HCT116 (cell line): ENCODE measurements at regions not wholly inside any gene's neighbourhood (a gene's known extent, or its start where the extent isn't known, plus 50 kb on each side); places are given as distances from the start of the nearest gene placed in this dataset.
"Not testable (repeated sequence)": the region's sequence is repeated elsewhere in the genome, so short reads cannot be mapped to it uniquely, and the experiment has no call there.

Experiments
- CBX3 ChIP-seq: IDR thresholded peaks from 2 replicates; pipeline ENCODE4 v1.6.1; 2012; ENCODE audit warnings: low read depth
- EZH2 ChIP-seq: fragments of 200-600 bp; sonication (generic); IDR thresholded peaks from 2 replicates; pipeline ENCODE4 v1.6.1; 2017; ENCODE audit warnings: antibody characterized with exemption, mixed run types
- EZH2phosphoT487 ChIP-seq: fragments of 200-600 bp; IDR thresholded peaks from 2 replicates; pipeline ENCODE4 v1.6.1; 2018; ENCODE audit warnings: antibody characterized with exemption, borderline replicate concordance
- JUND ChIP-seq: IDR thresholded peaks from 2 replicates; pipeline ENCODE4 v1.6.1; 2012
- MAX ChIP-seq: IDR thresholded peaks from 2 replicates; pipeline ENCODE4 v1.6.1; 2012
- POLR2A ChIP-seq: IDR thresholded peaks from 2 replicates; pipeline ENCODE4 v1.7.0; 2011; ENCODE audit warnings: borderline replicate concordance; ENCODE audit not compliant: insufficient read depth, insufficient read length; ENCODE audit errors: extremely low read depth
- POLR2AphosphoS5 ChIP-seq: IDR thresholded peaks from 2 replicates; pipeline ENCODE4 v1.6.1; 2011; ENCODE audit warnings: mild to moderate bottlenecking, low read depth, low read length, moderate library complexity
- RAD21 ChIP-seq: IDR thresholded peaks from 2 replicates; pipeline ENCODE4 v1.6.1; 2012; ENCODE audit warnings: low read depth, mild to moderate bottlenecking
- SIN3A ChIP-seq: IDR thresholded peaks from 2 replicates; pipeline ENCODE4 v1.6.1; 2012; ENCODE audit warnings: low read depth
- TCF7L2 ChIP-seq: IDR thresholded peaks from 2 replicates; pipeline ENCODE4 v1.7.0; 2011; ENCODE audit warnings: borderline replicate concordance, inconsistent platforms; ENCODE audit not compliant: insufficient read depth, insufficient read length; ENCODE audit errors: extremely low read depth
- ZFX ChIP-seq: fragments of 450-650 bp; IDR thresholded peaks from 2 replicates; pipeline ENCODE4 v1.6.1; 2017
- TF ChIP-seq, protein P1 (sequence below), 3 experiments: fragments of 200-600 bp in 1 of 3; sonication (generic) in 1 of 3; IDR thresholded peaks in 2 of 3; conservative IDR thresholded peaks in 1 of 3; 2 replicates each; pipeline ENCODE4 v1.5.1; 2012 to 2017; ENCODE audit warnings: low read depth in 2 of 3, low read length in 2 of 3, antibody characterized with exemption in 1 of 3, borderline replicate concordance in 1 of 3, control low read depth in 1 of 3, mild to moderate bottlenecking in 1 of 3, mixed read lengths in 1 of 3, mixed run types in 1 of 3, moderate library complexity in 1 of 3; ENCODE audit not compliant: insufficient read depth in 1 of 3
- TF ChIP-seq, protein P2 (sequence below): IDR thresholded peaks from 2 replicates; pipeline ENCODE4 v1.6.1; 2012; ENCODE audit warnings: low read depth

DNA sequence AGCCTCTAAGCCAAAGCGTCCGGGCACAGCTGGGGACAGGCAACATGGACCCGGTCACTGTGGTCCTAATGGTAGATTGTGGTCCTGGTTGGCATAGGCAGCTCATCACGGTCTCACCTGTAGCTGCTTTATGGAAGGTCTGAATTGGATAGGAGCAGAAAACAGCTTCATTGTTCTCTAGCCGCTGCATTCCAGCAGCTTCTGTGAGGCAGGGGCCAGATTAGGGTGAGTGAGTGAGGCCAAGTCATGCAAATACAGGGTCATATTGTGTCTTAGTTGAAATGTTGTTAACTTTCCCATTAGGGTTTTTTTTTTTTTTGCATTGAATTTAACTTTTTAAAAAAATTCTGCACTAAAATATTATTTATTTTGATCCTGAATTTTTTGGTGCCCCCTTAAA lies 105.4 kb upstream of the SULF2 start:
- TF ChIP-seq, protein P1, sequence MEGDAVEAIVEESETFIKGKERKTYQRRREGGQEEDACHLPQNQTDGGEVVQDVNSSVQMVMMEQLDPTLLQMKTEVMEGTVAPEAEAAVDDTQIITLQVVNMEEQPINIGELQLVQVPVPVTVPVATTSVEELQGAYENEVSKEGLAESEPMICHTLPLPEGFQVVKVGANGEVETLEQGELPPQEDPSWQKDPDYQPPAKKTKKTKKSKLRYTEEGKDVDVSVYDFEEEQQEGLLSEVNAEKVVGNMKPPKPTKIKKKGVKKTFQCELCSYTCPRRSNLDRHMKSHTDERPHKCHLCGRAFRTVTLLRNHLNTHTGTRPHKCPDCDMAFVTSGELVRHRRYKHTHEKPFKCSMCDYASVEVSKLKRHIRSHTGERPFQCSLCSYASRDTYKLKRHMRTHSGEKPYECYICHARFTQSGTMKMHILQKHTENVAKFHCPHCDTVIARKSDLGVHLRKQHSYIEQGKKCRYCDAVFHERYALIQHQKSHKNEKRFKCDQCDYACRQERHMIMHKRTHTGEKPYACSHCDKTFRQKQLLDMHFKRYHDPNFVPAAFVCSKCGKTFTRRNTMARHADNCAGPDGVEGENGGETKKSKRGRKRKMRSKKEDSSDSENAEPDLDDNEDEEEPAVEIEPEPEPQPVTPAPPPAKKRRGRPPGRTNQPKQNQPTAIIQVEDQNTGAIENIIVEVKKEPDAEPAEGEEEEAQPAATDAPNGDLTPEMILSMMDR (IDR thresholded peaks at IDR 0.05 in 2 of 3, conservative IDR thresholded peaks at IDR 0.05 in 1 of 3; ENCODE audit: borderline replicate concordance in 1 of 3, insufficient read depth in 1 of 3, low read depth in 2 of 3, low read length in 2 of 3) = not testable (repeated sequence)
- not testable (repeated sequence) for TF ChIP-seq EZH2, JUND, POLR2A, EZH2phosphoT487, CBX3, ZFX, POLR2AphosphoS5, MAX, TCF7L2, SIN3A, RAD21
- TF ChIP-seq, protein P2, sequence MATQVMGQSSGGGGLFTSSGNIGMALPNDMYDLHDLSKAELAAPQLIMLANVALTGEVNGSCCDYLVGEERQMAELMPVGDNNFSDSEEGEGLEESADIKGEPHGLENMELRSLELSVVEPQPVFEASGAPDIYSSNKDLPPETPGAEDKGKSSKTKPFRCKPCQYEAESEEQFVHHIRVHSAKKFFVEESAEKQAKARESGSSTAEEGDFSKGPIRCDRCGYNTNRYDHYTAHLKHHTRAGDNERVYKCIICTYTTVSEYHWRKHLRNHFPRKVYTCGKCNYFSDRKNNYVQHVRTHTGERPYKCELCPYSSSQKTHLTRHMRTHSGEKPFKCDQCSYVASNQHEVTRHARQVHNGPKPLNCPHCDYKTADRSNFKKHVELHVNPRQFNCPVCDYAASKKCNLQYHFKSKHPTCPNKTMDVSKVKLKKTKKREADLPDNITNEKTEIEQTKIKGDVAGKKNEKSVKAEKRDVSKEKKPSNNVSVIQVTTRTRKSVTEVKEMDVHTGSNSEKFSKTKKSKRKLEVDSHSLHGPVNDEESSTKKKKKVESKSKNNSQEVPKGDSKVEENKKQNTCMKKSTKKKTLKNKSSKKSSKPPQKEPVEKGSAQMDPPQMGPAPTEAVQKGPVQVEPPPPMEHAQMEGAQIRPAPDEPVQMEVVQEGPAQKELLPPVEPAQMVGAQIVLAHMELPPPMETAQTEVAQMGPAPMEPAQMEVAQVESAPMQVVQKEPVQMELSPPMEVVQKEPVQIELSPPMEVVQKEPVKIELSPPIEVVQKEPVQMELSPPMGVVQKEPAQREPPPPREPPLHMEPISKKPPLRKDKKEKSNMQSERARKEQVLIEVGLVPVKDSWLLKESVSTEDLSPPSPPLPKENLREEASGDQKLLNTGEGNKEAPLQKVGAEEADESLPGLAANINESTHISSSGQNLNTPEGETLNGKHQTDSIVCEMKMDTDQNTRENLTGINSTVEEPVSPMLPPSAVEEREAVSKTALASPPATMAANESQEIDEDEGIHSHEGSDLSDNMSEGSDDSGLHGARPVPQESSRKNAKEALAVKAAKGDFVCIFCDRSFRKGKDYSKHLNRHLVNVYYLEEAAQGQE = not testable (repeated sequence)
